HG03571 (cell line): ENCODE measurements at regions not wholly inside any gene's neighbourhood (a gene's known extent, or its start where the extent isn't known, plus 50 kb on each side); places are given as distances from the start of the nearest gene placed in this dataset.
"Not testable (repeated sequence)": the region's sequence is repeated elsewhere in the genome, so short reads cannot be mapped to it uniquely, and the experiment has no call there.

ENCODE experiments used
- ATAC-seq: cut with Tn5 transposase; IDR thresholded peaks from one replicate; pipeline ENCODE4 v1.9.1; 2021; ENCODE audit not compliant: unreplicated experiment

- no peak for ATAC-seq
Observed at GRCh38 chr9:115849679-115850412, 303.7 kb upstream of the PAPPA start.

GRCh38 chr9:115850548-115851304 lies 302.9 kb upstream of the PAPPA start:
- ATAC-seq = no peak

GRCh38 chr9:115855458-115856133 lies 298.0 kb upstream of the PAPPA start:
- ATAC-seq = no peak

GRCh38 chr9:115858421-115858820 lies 295.2 kb upstream of the PAPPA start:
- not testable (repeated sequence) for ATAC-seq

GRCh38 chr9:115862021-115862420 lies 291.6 kb upstream of the PAPPA start:
- ATAC-seq = no peak

GRCh38 chr9:115864581-115864980 lies 289.0 kb upstream of the PAPPA start:
- no peak for ATAC-seq

- ATAC-seq = no peak
Observed at GRCh38 chr9:115867326-115867725, 286.3 kb upstream of the PAPPA start.

GRCh38 chr9:115877852-115878438 lies 275.6 kb upstream of the PAPPA start:
- ATAC-seq = no peak

GRCh38 chr9:115879451-115879850 lies 274.1 kb upstream of the PAPPA start:
- no peak for ATAC-seq

GRCh38 chr9:115880221-115880885 lies 273.2 kb upstream of the PAPPA start:
- ATAC-seq = no peak

- no peak for ATAC-seq
Observed at GRCh38 chr9:115882911-115883310, 270.7 kb upstream of the PAPPA start.

GRCh38 chr9:115883467-115884329 lies 269.9 kb upstream of the PAPPA start:
- no peak for ATAC-seq

GRCh38 chr9:115884846-115885245 lies 268.7 kb upstream of the PAPPA start:
- ATAC-seq = no peak

- ATAC-seq = no peak
Observed at GRCh38 chr9:115888131-115888530, 265.5 kb upstream of the PAPPA start.

GRCh38 chr9:115891929-115892328 lies 261.7 kb upstream of the PAPPA start:
- ATAC-seq = no peak

- ATAC-seq = not testable (repeated sequence)
Observed at GRCh38 chr9:115898478-115898877, 255.1 kb upstream of the PAPPA start.

GRCh38 chr9:115900698-115901097 lies 252.9 kb upstream of the PAPPA start:
- ATAC-seq = no peak

GRCh38 chr9:115910959-115911358 lies 242.6 kb upstream of the PAPPA start:
- no peak for ATAC-seq

GRCh38 chr9:115912086-115912485 lies 241.5 kb upstream of the PAPPA start:
- ATAC-seq = no peak

- no peak for ATAC-seq
Observed at GRCh38 chr9:115913696-115914095, 239.9 kb upstream of the PAPPA start.
